Stimulated activated CD4-positive, alpha-beta T cell treated with anti-CD3 and anti-CD28 coated beads, Interleukin-12 subunit alpha, Interleukin-12 subunit beta, amount 100 ng/mL, for 48 hours (primary cell): ENCODE measurements at regions not wholly inside any gene's neighbourhood (a gene's known extent, or its start where the extent isn't known, plus 50 kb on each side); places are given as distances from the start of the nearest gene placed in this dataset.

Experiments used
- DNase-seq, 3 donors: peaks; one replicate each; pipeline ENCODE4 v3.0.0-alpha.2; 2020; ENCODE audit warnings: low read depth in 2 of 3, low spot score in 1 of 3

DNA sequence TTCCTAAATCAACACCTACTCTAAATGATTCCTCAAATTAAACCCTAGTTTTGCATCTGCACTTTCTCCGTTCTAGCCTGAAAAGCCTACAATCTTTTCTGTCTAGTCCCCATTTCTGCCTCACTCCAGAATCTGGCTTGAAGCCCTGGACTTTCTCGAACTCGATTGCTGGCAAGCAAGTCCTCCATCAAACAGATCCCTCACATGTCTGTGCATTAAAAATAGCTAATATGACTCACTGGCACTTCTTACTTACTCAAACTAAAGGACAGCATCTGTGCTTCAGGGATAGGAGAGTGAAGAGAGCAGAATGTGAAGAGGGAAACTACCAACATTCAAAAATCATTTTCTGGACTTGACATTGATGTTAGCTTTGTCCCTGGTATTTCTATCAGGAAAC is 51.8 kb upstream of the CXADR start:
- DNase-seq = no peak

- DNase-seq = no peak
Observed at GRCh38 chr21:17461582-17461981, 51.3 kb upstream of the CXADR start.

DNA sequence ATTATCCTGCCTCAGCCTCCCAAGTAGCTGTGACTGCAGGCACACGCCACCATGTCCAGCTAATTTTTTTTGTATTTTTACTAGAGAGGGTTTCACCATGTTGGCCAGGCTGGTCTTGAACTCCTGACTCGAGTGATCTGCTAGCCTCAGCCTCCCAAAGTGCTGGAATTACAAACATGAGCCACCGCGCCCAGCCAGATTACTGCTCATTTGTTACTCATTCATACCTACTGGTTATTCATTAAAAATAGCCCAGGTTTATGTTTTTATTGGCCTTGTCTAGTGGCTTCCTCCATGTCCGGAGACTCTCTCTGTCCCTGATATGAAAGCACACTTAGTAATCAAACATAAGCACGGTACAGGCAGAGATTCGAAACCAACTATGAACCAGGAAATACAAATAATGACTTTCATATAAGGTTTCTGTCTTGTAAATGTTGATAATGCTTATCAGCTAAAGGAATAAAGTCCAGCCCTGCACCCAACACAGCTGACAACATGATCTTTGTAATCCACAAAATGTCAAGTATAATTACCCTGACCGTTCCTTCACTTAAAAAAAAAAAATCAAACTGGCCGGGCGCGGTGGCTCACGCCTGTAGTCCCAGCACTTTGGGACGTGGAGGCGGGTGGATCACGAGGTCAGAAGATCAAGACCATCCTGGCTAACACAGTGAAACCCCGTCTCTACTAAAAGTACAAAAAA is 50.4 kb upstream of the CXADR start:
- no peak for DNase-seq
